ENCODE measurements at regions not wholly inside any gene's neighbourhood (a gene's known extent, or its start where the extent isn't known, plus 50 kb on each side); places are given as distances from the start of the nearest gene placed in this dataset.

DNA sequence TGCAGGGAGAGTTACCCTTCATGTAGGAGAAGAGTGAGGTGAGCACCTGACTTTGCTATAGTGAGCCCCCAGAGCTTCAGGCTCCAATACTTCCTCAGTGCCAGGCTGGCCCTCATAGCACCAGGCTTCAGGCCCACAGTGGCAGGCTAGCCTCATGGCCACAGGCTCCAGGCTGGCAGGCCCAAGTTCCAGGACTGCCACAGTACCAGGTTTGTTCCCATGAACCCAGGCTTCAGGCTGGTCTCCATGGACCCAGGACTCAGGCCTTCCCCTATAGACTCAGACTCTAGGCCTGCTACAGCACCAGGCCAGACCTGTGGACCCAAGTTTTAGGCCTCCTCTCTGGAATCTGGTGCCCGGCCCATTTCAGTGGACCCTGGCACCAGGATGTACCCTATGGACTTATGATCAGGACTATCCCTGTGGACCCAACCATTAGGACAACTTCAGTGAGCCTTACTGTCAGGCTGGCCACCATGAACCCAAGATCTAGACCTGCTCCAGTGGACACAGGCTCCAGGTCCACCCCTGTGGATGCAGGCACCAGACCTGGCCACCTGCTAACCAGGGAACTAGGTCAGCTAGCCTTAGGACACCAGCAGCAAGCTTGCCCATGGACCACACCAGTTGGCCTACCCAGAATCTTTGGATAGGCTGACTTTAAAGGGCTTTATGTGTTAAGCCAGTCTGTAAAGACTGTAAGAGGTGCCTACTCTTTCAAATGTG lies 658.2 kb downstream of the KLHL13 start:
- TF ChIP-seq, protein P1, sequence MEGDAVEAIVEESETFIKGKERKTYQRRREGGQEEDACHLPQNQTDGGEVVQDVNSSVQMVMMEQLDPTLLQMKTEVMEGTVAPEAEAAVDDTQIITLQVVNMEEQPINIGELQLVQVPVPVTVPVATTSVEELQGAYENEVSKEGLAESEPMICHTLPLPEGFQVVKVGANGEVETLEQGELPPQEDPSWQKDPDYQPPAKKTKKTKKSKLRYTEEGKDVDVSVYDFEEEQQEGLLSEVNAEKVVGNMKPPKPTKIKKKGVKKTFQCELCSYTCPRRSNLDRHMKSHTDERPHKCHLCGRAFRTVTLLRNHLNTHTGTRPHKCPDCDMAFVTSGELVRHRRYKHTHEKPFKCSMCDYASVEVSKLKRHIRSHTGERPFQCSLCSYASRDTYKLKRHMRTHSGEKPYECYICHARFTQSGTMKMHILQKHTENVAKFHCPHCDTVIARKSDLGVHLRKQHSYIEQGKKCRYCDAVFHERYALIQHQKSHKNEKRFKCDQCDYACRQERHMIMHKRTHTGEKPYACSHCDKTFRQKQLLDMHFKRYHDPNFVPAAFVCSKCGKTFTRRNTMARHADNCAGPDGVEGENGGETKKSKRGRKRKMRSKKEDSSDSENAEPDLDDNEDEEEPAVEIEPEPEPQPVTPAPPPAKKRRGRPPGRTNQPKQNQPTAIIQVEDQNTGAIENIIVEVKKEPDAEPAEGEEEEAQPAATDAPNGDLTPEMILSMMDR (tag by site-specific recombination; IDR thresholded peaks at IDR 0.05) = no peak
- TF ChIP-seq HOXA7 (CRISPR knock-in tag; IDR thresholded peaks at IDR 0.05; ENCODE audit: borderline replicate concordance) = no peak

Measured in HEK293 (cell line).